Body of pancreas (tissue), 4 donors: ENCODE measurements at regions not wholly inside any gene's neighbourhood (a gene's known extent, or its start where the extent isn't known, plus 50 kb on each side); places are given as distances from the start of the nearest gene placed in this dataset.
"Not testable (repeated sequence)": the region's sequence is repeated elsewhere in the genome, so short reads cannot be mapped to it uniquely, and the experiment has no call there.

ENCODE experiments used
- CTCF ChIP-seq, 7 experiments: fragments of 450-650 bp in 4 of 7; fragments of 200-600 bp in 3 of 7; sonication (generic) in 3 of 7; IDR thresholded peaks; one replicate each; pipeline ENCODE4 v1.5.1; 2016 to 2019; ENCODE audit warnings: antibody characterized with exemption in 7 of 7
- POLR2A ChIP-seq, 3 donors: fragments of 450-650 bp; IDR thresholded peaks; one replicate each; pipeline ENCODE4 v1.6.1; 2016; ENCODE audit warnings: antibody characterized with exemption in 3 of 3, mild to moderate bottlenecking in 2 of 3

GRCh38 chrY:5890655-5891054 lies 355.4 kb upstream of the TSPY2 start:
- TF ChIP-seq CTCF, POLR2A (IDR thresholded peaks at IDR 0.05): not testable (repeated sequence)
